AG09319 (cell line): ENCODE measurements at regions not wholly inside any gene's neighbourhood (a gene's known extent, or its start where the extent isn't known, plus 50 kb on each side); places are given as distances from the start of the nearest gene placed in this dataset.
"Not testable (repeated sequence)": the region's sequence is repeated elsewhere in the genome, so short reads cannot be mapped to it uniquely, and the experiment has no call there.

Source experiments
- DNase-seq: peaks from one replicate; pipeline ENCODE4 v3.0.0-alpha.2; 2010; ENCODE audit warnings: low read depth; ENCODE audit errors: extremely low read depth
- TF ChIP-seq, protein P1 (sequence below): IDR thresholded peaks from 2 replicates; pipeline ENCODE4 v1.5.1; 2011; ENCODE audit warnings: low read depth, mild to moderate bottlenecking, inconsistent platforms, low read length, moderate library complexity

DNA sequence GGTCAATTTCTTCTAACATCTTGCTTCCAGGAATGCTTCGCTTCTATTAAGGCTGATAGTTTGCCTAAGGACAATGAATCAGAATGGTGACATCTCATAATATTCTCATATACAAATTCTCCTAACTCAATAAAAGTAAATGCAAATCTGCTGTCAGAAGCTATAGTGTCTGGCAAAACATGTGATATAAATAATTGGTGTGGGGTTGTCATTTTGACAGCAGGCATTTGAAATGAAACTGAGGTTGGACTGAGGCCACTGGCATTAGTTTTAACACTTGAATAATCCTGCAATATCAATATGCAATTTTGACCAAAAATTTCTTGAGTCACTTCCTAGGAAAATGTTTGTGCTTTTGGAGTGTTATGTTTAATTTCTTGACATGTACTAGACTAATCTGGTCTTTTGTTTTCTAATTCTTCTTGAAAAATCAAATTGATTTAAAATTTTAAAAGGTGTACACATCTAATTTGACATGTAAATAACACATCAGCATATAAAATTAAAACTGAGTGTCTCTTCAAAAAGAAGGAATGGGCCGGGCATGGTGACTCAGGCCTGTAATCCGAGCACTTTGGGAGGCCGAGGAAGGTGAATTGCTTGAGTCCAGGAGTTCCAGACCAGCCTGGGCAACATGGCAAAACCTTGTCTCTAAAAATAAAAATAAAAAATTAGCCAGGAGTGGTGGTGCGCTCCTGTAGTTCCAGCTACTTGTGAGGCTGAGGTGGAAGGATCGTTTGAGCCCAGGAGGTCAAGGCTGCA, 92.3 kb upstream of the BTG1 start:
- TF ChIP-seq, protein P1, sequence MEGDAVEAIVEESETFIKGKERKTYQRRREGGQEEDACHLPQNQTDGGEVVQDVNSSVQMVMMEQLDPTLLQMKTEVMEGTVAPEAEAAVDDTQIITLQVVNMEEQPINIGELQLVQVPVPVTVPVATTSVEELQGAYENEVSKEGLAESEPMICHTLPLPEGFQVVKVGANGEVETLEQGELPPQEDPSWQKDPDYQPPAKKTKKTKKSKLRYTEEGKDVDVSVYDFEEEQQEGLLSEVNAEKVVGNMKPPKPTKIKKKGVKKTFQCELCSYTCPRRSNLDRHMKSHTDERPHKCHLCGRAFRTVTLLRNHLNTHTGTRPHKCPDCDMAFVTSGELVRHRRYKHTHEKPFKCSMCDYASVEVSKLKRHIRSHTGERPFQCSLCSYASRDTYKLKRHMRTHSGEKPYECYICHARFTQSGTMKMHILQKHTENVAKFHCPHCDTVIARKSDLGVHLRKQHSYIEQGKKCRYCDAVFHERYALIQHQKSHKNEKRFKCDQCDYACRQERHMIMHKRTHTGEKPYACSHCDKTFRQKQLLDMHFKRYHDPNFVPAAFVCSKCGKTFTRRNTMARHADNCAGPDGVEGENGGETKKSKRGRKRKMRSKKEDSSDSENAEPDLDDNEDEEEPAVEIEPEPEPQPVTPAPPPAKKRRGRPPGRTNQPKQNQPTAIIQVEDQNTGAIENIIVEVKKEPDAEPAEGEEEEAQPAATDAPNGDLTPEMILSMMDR: no peak
- DNase-seq: no peak

DNA sequence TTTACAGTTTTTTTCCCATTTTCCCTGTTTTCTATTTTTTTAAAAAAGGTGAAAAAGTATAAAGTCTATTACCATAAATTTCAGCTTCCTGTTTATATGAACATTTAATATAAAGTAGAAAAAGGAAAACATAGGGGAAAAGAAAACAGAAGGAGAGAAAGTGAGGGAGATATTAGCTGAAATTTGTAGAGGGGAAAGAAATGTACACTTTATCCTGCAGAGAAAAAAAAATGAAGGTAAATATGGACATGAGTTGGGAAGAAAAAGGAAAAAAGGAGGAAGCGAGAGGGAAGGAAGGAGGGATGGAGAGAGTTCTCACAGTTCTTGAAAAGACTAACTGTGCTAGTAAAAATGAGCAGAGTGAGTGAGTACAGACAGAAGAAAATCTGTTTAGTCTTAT, 91.6 kb upstream of the BTG1 start:
- TF ChIP-seq, protein P1: no peak
- DNase-seq: no peak

DNA sequence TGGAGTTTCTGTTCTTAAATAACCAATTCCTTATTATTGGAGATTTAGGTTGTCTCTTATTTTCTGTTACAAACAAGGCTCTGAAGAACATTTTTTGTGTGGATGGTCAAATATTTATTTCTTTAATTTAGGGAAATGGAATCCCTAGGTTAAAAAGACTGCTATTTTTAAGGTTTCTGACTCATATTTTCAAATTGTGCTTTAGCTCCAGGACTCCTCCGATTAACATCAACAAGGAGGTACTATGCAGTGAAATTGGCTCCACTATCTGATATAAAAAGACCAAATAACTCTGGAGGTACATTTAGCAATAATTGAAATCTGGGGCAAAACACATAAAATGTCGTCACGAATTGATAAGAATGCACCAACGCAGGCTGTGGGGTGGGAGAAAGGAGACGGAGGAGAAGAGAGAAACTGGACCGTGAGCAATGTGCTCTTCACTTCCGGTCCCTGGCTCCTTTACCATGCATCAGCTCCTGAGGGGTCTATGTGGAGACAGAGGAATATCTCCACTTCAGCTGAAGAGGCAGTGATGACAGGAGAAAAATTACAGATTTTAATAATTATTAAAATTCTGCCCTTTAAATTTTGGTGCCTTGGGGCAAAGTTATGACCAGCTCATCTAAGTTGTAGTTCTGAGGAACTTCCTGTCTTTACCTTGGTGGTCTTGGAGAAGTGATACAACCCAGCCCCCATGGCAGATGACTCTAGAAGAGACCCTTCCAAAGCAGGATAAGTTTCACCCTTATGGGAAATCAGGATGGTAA, 90.2 kb upstream of the BTG1 start:
- TF ChIP-seq, protein P1: no peak
- DNase-seq: no peak

DNA sequence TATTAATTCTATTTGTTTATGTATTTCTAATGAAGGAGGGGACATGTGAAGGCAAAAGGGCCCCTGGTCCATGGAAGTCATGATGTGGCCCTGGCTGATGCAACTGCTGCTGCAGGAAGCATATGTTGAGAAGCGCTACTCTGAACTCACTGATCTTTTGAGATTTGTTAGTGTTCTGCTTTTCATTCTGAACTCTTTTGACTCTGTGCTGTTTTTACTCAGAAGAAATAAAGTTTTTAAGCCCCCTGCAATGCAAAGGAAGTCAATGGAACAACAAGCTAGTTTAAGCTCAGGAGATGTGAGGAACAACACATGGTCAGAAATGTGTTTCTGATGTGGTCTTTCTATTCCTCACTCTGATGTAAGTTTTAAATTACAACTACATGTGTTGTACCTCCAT, 88.9 kb upstream of the BTG1 start:
- TF ChIP-seq, protein P1: no peak
- no peak for DNase-seq

DNA sequence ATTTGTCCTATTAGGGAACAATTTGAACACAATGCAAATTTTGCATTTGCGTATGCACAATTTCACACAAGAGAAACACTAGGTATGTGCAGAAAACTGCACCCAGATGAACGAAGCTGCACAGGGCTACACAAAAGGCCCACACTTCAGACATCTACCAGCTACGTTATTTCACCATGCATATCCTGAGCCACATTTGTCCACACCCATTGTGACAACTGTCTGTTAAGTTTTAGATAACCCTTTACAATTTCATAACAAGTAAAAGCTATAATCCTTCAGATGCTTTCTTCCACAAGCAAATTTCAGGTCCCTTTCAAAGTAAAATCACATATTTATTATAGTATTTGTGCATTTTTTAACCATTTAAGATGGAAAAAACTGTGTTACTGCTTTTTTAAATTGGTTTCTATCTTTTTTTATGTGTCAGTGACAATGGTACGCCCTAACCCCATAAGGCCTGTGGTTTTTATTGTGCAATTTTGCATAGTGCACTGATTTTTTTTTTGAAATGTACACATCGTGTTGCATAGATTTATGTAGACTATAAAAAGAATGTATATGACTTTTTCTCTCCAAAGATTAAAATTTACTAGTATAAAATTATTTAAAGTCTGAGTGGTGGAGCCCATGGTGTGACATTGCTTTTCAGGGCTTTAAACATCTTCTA, 87.8 kb upstream of the BTG1 start:
- TF ChIP-seq, protein P1: no peak
- DNase-seq: no peak

GRCh38 chr12:92232371-92232932, 86.8 kb upstream of the BTG1 start:
- DNase-seq: not testable (repeated sequence)

DNA sequence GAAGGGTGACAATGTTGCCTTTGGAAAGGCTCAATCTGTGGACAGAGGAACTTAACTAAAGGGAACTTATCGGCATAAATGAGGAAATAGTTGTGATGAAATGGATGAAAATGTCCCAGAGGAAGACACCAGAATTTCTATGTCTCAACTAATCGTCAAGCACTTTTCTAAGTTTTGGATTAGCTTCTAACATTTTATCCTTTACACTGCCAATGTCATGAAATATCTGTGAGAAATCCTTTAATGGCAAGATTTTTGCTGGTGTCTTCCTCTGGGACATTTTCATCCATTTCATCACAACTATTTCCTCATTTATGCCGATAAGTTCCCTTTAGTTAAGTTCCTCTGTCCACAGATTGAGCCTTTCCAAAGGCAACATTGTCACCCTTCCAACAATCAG, 86.3 kb upstream of the BTG1 start:
- not testable (repeated sequence) for DNase-seq

DNA sequence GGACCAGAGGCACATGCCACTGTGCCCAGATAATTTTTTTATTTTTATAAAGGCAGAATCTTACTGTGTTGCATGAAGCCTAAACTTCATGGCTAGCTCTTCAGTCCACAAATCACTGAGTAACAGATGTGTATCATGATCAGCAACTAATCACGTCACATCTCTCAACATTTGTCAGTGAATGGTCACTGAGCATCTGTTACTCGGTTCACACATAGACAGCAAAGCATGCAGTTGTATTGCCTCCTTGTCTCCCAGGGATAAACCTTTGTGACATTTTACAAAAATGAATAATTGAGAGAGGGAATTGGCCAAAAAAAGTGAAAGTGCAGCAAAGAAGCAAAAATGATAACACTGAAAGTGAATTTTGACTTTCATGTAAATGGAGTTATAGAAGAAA, 85.9 kb upstream of the BTG1 start:
- not testable (repeated sequence) for DNase-seq
